Neural progenitor cell (in vitro differentiated cells): ENCODE measurements at regions not wholly inside any gene's neighbourhood (a gene's known extent, or its start where the extent isn't known, plus 50 kb on each side); places are given as distances from the start of the nearest gene placed in this dataset.

Experiments used
- DNase-seq: peaks from one replicate; pipeline ENCODE4 v3.0.0-alpha.2; 2016; ENCODE audit warnings: low spot score
- H2AFZ ChIP-seq: fragments of 200-600 bp; sonication (generic); replicated peaks from 2 replicates; pipeline ENCODE4 v1.6.1; 2016; ENCODE audit warnings: antibody characterized with exemption
- H3F3A ChIP-seq: fragments of 200-600 bp; sonication (generic); 2 replicates; pipeline ENCODE4 v1.6.1; 2016; ENCODE audit warnings: antibody characterized with exemption, low read depth
- H3K27ac ChIP-seq: fragments of 200-600 bp; sonication (generic); 2 replicates; pipeline ENCODE4 v1.5.1; 2016; ENCODE audit warnings: mild to moderate bottlenecking
- H3K27me3 ChIP-seq: fragments of 200-600 bp; sonication (generic); 2 replicates; pipeline ENCODE4 v1.6.1; 2016; ENCODE audit warnings: mild to moderate bottlenecking, moderate library complexity
- H3K36me3 ChIP-seq: fragments of 200-600 bp; sonication (generic); 2 replicates; pipeline ENCODE4 v1.5.1; 2016
- H3K4me1 ChIP-seq: fragments of 200-600 bp; sonication (generic); 2 replicates; pipeline ENCODE4 v1.6.1; 2016; ENCODE audit warnings: mixed run types
- H3K4me2 ChIP-seq: fragments of 200-600 bp; sonication (generic); 2 replicates; pipeline ENCODE4 v1.6.1; 2016
- H3K4me3 ChIP-seq: fragments of 200-600 bp; sonication (generic); 2 replicates; pipeline ENCODE4 v1.5.1; 2016
- H3K79me2 ChIP-seq: fragments of 200-600 bp; sonication (generic); 2 replicates; pipeline ENCODE4 v1.6.1; 2016; ENCODE audit warnings: low read depth
- H3K9ac ChIP-seq: fragments of 200-600 bp; sonication (generic); 2 replicates; pipeline ENCODE4 v1.6.1; 2016
- H3K9me3 ChIP-seq: fragments of 200-600 bp; sonication (generic); 2 replicates; pipeline ENCODE4 v1.5.1; 2016; ENCODE audit warnings: low read depth
- H4K20me1 ChIP-seq: fragments of 200-600 bp; sonication (generic); 2 replicates; pipeline ENCODE4 v1.6.1; 2016; ENCODE audit warnings: low read depth
- H3K27ac Mint-ChIP-seq: 3 replicates; pipeline ENCODE4 v1.8.0; 2021; ENCODE audit warnings: mixed read lengths
- H3K27me3 Mint-ChIP-seq: 2 replicates; pipeline ENCODE4 v1.8.0; 2022; ENCODE audit warnings: low read depth, mild to moderate bottlenecking, inconsistent platforms, moderate library complexity, mixed read lengths; ENCODE audit not compliant: insufficient read depth
- H3K36me3 Mint-ChIP-seq: 3 replicates; pipeline ENCODE4 v1.8.0; 2021; ENCODE audit warnings: mixed read lengths
- H3K4me1 Mint-ChIP-seq: 3 replicates; pipeline ENCODE4 v1.8.0; 2021; ENCODE audit warnings: mixed read lengths
- H3K4me3 Mint-ChIP-seq: 3 replicates; pipeline ENCODE4 v1.8.0; 2021; ENCODE audit warnings: mild to moderate bottlenecking, moderate library complexity, mixed read lengths
- H3K9me3 Mint-ChIP-seq: 3 replicates; pipeline ENCODE4 v1.8.0; 2020; ENCODE audit warnings: mixed read lengths
- CTCF ChIP-seq: fragments of 200-600 bp; sonication (generic); IDR thresholded peaks from 2 replicates; pipeline ENCODE4 v1.5.1; 2017; ENCODE audit warnings: antibody characterized with exemption, mild to moderate bottlenecking
- EZH2 ChIP-seq: fragments of 200-600 bp; sonication (generic); IDR thresholded peaks from 2 replicates; pipeline ENCODE4 v1.6.1; 2017; ENCODE audit warnings: antibody characterized with exemption, mild to moderate bottlenecking, moderate library complexity
- EZH2phosphoT487 ChIP-seq: fragments of 200-600 bp; sonication (generic); IDR thresholded peaks from 2 replicates; pipeline ENCODE4 v1.6.1; 2017; ENCODE audit warnings: antibody characterized with exemption

DNA sequence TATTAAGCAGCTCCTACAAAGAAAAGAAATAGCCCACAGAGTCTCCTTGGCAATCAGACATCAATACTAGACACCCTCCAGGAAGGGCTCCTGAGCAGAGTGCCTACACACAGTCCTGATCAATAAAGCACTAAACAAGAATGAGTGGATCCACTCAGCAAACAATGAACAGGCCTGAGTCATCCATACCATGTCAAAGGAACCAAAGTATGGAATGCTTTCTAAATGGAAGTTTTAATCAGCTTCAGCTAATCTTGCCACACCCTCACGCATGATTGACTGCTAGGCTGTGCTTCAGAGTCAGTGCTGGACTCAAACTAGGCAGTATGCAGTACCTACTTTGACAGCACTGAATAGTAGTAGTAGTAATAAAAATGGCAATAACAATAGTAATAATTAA, 392.7 kb upstream of the HTR2A start:
- Histone ChIP-seq H3K36me3 (no peaks in the 10 kb centered on the region), H3K79me2 (no peaks in the 10 kb centered on the region), H4K20me1 (no peaks in the 10 kb centered on the region), H3K27me3 (no peaks in the 10 kb centered on the region), H3K4me2 (no peak overlapping the region), H3K4me3 (no peak overlapping the region), H3K27ac (no peak overlapping the region), H2AFZ (no peak overlapping the region), H3K9ac (no peak overlapping the region), H3K9me3 (no peaks in the 10 kb centered on the region), H3K4me1 (no peaks in the 10 kb centered on the region), H3F3A (no peaks in the 10 kb centered on the region)
- Mint-ChIP-seq H3K4me1 (peaks cover 23% of the 10 kb centered on the region), H3K9me3 (peaks cover 2% of the 10 kb centered on the region), H3K36me3 (peaks cover 2% of the 10 kb centered on the region), H3K4me3 (no peak overlapping the region), H3K27me3 (no peaks in the 10 kb centered on the region), H3K27ac (no peak overlapping the region)
- peak; percentile 32 for DNase-seq
- no peak for TF ChIP-seq EZH2
- no peak for TF ChIP-seq EZH2phosphoT487
- no peak for TF ChIP-seq CTCF

- Histone ChIP-seq H2AFZ (no peak overlapping the region), H3K36me3 (no peaks in the 10 kb centered on the region), H3K27me3 (no peaks in the 10 kb centered on the region), H3K27ac (no peak overlapping the region), H3K4me3 (no peak overlapping the region), H3K9me3 (no peaks in the 10 kb centered on the region), H3K9ac (no peak overlapping the region), H3F3A (no peaks in the 10 kb centered on the region), H3K79me2 (no peaks in the 10 kb centered on the region), H3K4me2 (no peak overlapping the region), H3K4me1 (no peaks in the 10 kb centered on the region), H4K20me1 (no peaks in the 10 kb centered on the region)
- H3K27ac Mint-ChIP-seq, result no peak overlapping the region
- TF ChIP-seq EZH2phosphoT487 (no peak), EZH2 (no peak), CTCF (no peak)
- no peaks in the 10 kb centered on the region for H3K9me3 Mint-ChIP-seq
- no peaks in the 10 kb centered on the region for H3K27me3 Mint-ChIP-seq
- no peak overlapping the region for H3K4me3 Mint-ChIP-seq
- DNase-seq, result no peak
- no peaks in the 10 kb centered on the region for H3K36me3 Mint-ChIP-seq
- peaks cover 23% of the 10 kb centered on the region for H3K4me1 Mint-ChIP-seq
Observed at GRCh38 chr13:47288546-47288945, 391.7 kb upstream of the HTR2A start.

DNA sequence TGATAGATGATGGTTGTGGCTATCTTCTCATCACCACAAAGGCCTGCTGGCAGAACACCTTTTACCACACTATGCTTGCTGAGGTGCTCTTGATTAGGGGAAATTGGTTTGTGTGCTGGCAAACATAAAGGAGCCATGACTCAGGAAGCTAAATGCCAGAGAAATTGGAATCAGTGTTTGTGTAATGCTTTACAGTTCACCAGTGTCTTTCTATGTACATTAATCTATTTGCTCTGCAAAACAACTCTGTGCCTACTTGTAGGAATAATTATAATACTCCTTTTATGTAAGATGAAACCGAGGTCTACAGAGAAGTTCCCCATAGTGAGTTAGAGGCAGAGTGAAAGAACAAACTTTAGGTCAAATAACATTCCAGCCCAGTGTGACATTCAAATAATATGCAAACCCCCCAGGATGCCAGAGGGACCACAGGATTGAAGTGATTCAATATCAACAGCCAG, 390.5 kb upstream of the HTR2A start:
- no peak overlapping the region for H3K4me2 ChIP-seq

More for the DNA sequence above, 390.5 kb upstream of the HTR2A start:
- Histone ChIP-seq H3F3A (no peaks in the 10 kb centered on the region), H3K27me3 (no peaks in the 10 kb centered on the region), H3K36me3 (no peaks in the 10 kb centered on the region), H2AFZ (no peak overlapping the region), H3K79me2 (no peaks in the 10 kb centered on the region), H3K9ac (no peak overlapping the region), H3K4me1 (no peaks in the 10 kb centered on the region), H3K4me3 (no peak overlapping the region), H4K20me1 (no peaks in the 10 kb centered on the region), H3K9me3 (no peaks in the 10 kb centered on the region), H3K27ac (no peak overlapping the region)
- no peak for DNase-seq
- TF ChIP-seq CTCF (no peak), EZH2 (no peak), EZH2phosphoT487 (no peak)
- H3K9me3 Mint-ChIP-seq, result no peaks in the 10 kb centered on the region
- no peak overlapping the region for H3K27ac Mint-ChIP-seq
- H3K36me3 Mint-ChIP-seq, result no peaks in the 10 kb centered on the region
- H3K4me3 Mint-ChIP-seq, result no peak overlapping the region
- no peaks in the 10 kb centered on the region for H3K27me3 Mint-ChIP-seq
- H3K4me1 Mint-ChIP-seq, result peaks cover 23% of the 10 kb centered on the region
